GM10248 (cell line): ENCODE measurements at regions not wholly inside any gene's neighbourhood (a gene's known extent, or its start where the extent isn't known, plus 50 kb on each side); places are given as distances from the start of the nearest gene placed in this dataset.
A peak's percentile ranks its signal among the peaks of the same experiment; 100 is the strongest.
"Not testable (repeated sequence)": the region's sequence is repeated elsewhere in the genome, so short reads cannot be mapped to it uniquely, and the experiment has no call there.

Experiments
- CTCF ChIA-PET: fragments of 300-600 bp; sonication (Branson Sonifier 250); formaldehyde crosslinking; extraction: SDS; loops from one replicate; lab custom pipeline; 2021; ENCODE audit warnings: antibody characterized with exemption; lab: Yijun Ruan, JAX
- POLR2A ChIA-PET: fragments of 350-650 bp; sonication (Branson Sonifier 250); formaldehyde crosslinking; extraction: SDS; loops from one replicate; lab custom pipeline; 2020; ENCODE audit warnings: antibody characterized with exemption; lab: Yijun Ruan, JAX
- DNase-seq: peaks from one replicate; pipeline ENCODE4 v3.0.0; 2012; ENCODE audit errors: extremely low spot score

GRCh38 chr2:87285139-87285538 is 263.5 kb upstream of the PLGLB1 start:
- POLR2A ChIA-PET, DNase-seq, CTCF ChIA-PET: not testable (repeated sequence)

- POLR2A ChIA-PET, CTCF ChIA-PET: not testable (repeated sequence)
Observed at GRCh38 chr2:87290566-87291307, 269.1 kb upstream of the PLGLB1 start.

GRCh38 chr2:87291400-87292200 is 270.0 kb upstream of the PLGLB1 start:
- DNase-seq: peak; percentile 0
- POLR2A ChIA-PET, CTCF ChIA-PET: not testable (repeated sequence)

More at GRCh38 chr2:87290566-87291307, 269.1 kb upstream of the PLGLB1 start:
- not testable (repeated sequence) for DNase-seq

GRCh38 chr2:87293931-87294594 is 272.4 kb upstream of the PLGLB1 start:
- CTCF ChIA-PET: not testable (repeated sequence)

GRCh38 chr2:87295135-87295534 is 273.5 kb upstream of the PLGLB1 start:
- CTCF ChIA-PET, POLR2A ChIA-PET, DNase-seq: not testable (repeated sequence)

More at GRCh38 chr2:87293931-87294594, 272.4 kb upstream of the PLGLB1 start:
- DNase-seq, POLR2A ChIA-PET: not testable (repeated sequence)

GRCh38 chr2:87301349-87301748 is 279.7 kb upstream of the PLGLB1 start:
- DNase-seq, CTCF ChIA-PET, POLR2A ChIA-PET: not testable (repeated sequence)

- POLR2A ChIA-PET, CTCF ChIA-PET, DNase-seq: not testable (repeated sequence)
Observed at GRCh38 chr2:87301871-87302270, 280.2 kb upstream of the PLGLB1 start.

GRCh38 chr2:87308621-87309020 is 287.0 kb upstream of the PLGLB1 start:
- POLR2A ChIA-PET, CTCF ChIA-PET, DNase-seq: not testable (repeated sequence)

GRCh38 chr2:87309785-87310184 is 288.1 kb upstream of the PLGLB1 start:
- CTCF ChIA-PET, POLR2A ChIA-PET: not testable (repeated sequence)

GRCh38 chr2:87311896-87312441 is 290.3 kb upstream of the PLGLB1 start:
- POLR2A ChIA-PET, CTCF ChIA-PET, DNase-seq: not testable (repeated sequence)

More at GRCh38 chr2:87309785-87310184, 288.1 kb upstream of the PLGLB1 start:
- not testable (repeated sequence) for DNase-seq

- DNase-seq, POLR2A ChIA-PET, CTCF ChIA-PET: not testable (repeated sequence)
Observed at GRCh38 chr2:87314622-87315021, 293.0 kb upstream of the PLGLB1 start.

- CTCF ChIA-PET, POLR2A ChIA-PET, DNase-seq: not testable (repeated sequence)
Observed at GRCh38 chr2:87315183-87315902, 293.7 kb upstream of the PLGLB1 start.

- POLR2A ChIA-PET, CTCF ChIA-PET, DNase-seq: not testable (repeated sequence)
Observed at GRCh38 chr2:87317193-87317592, 295.5 kb upstream of the PLGLB1 start.

GRCh38 chr2:87318814-87319491 is 297.3 kb upstream of the PLGLB1 start:
- CTCF ChIA-PET, POLR2A ChIA-PET, DNase-seq: not testable (repeated sequence)

GRCh38 chr2:87319705-87320104 is 298.1 kb upstream of the PLGLB1 start:
- POLR2A ChIA-PET, CTCF ChIA-PET, DNase-seq: not testable (repeated sequence)

- POLR2A ChIA-PET, CTCF ChIA-PET, DNase-seq: not testable (repeated sequence)
Observed at GRCh38 chr2:87321201-87321600, 299.6 kb upstream of the PLGLB1 start.
